IMR-90 (cell line): ENCODE measurements at regions not wholly inside any gene's neighbourhood (a gene's known extent, or its start where the extent isn't known, plus 50 kb on each side); places are given as distances from the start of the nearest gene placed in this dataset.

ENCODE experiments used
- ATAC-seq: fragments of 200-7000 bp; cut with Tn5 transposase; 2 replicates; pipeline ENCODE4 v1.9.1; 2020; ENCODE audit warnings: low read depth, mild to moderate bottlenecking, moderate library complexity
- BruUV-seq: library from RNA; stranded (reverse); fragments of 400-500 nt; replicated peaks from 2 replicates; lab custom pipeline; 2021; lab: Mats Ljungman, UMichigan
- CTCF ChIA-PET: fragments of 300-600 bp; formaldehyde crosslinking; extraction: SDS; loops from one replicate; lab custom pipeline; 2021; ENCODE audit warnings: antibody characterized with exemption; lab: Yijun Ruan, JAX
- POLR2A ChIA-PET: fragments of 300-600 bp; sonication (Branson Sonifier 250); formaldehyde crosslinking; loops from one replicate; lab custom pipeline; 2022; ENCODE audit warnings: antibody characterized with exemption; ENCODE audit not compliant: unreplicated experiment; lab: Charles Lee
- DNase-seq: peaks from one replicate; pipeline ENCODE4 v3.0.0; 2013
- H2AFZ ChIP-seq: replicated peaks from 2 replicates; pipeline ENCODE3; 2013; ENCODE audit warnings: low read length, mild to moderate bottlenecking; ENCODE audit not compliant: poor library complexity
- H2AK5ac ChIP-seq: 2 replicates; pipeline ENCODE4 v1.6.1; 2013; ENCODE audit warnings: low read depth, low read length, inconsistent platforms
- H2AK9ac ChIP-seq: replicated peaks from 2 replicates; pipeline ENCODE3; 2013; ENCODE audit warnings: mild to moderate bottlenecking, low read depth, low read length, moderate library complexity; ENCODE audit not compliant: poor library complexity
- H2BK120ac ChIP-seq: 2 replicates; pipeline ENCODE4 v1.6.1; 2013; ENCODE audit warnings: low read depth, low read length, inconsistent platforms
- H2BK15ac ChIP-seq: 3 replicates; pipeline ENCODE4 v1.6.1; 2013; ENCODE audit warnings: low read depth, low read length, inconsistent platforms
- H2BK20ac ChIP-seq: 2 replicates; pipeline ENCODE4 v1.6.1; 2013; ENCODE audit warnings: low read depth, mild to moderate bottlenecking, inconsistent platforms, low read length, moderate library complexity
- H2BK5ac ChIP-seq: 2 replicates; pipeline ENCODE4 v1.6.1; 2013; ENCODE audit warnings: mild to moderate bottlenecking, low read depth, low read length, inconsistent platforms; ENCODE audit not compliant: poor library complexity, severe bottlenecking
- H3K14ac ChIP-seq: replicated peaks from 2 replicates; pipeline ENCODE4 v1.6.1; 2013; ENCODE audit warnings: low read depth, low read length, inconsistent platforms
- H3K18ac ChIP-seq: 2 replicates; pipeline ENCODE4 v1.6.1; 2013; ENCODE audit warnings: low read depth, low read length, control low read depth
- H3K23ac ChIP-seq: 2 replicates; pipeline ENCODE4 v1.6.1; 2013; ENCODE audit warnings: low read depth, low read length, inconsistent platforms
- H3K27ac ChIP-seq: 2 replicates; pipeline ENCODE4 v1.5.1; 2013; ENCODE audit warnings: mild to moderate bottlenecking, control low read depth, low read length; ENCODE audit not compliant: insufficient read depth
- H3K27me3 ChIP-seq: 2 replicates; pipeline ENCODE4 v1.6.1; 2013; ENCODE audit warnings: low read length; ENCODE audit not compliant: control insufficient read depth, insufficient read depth
- H3K36me3 ChIP-seq: 2 replicates; pipeline ENCODE4 v1.6.1; 2013; ENCODE audit warnings: low read length, mixed read lengths; ENCODE audit not compliant: control insufficient read depth, insufficient read depth
- H3K4ac ChIP-seq: 2 replicates; pipeline ENCODE4 v1.6.1; 2013; ENCODE audit warnings: low read depth, low read length, inconsistent platforms
- H3K4me1 ChIP-seq: 2 replicates; pipeline ENCODE4 v1.6.1; 2013; ENCODE audit warnings: low read length, mixed read lengths; ENCODE audit not compliant: control insufficient read depth, insufficient read depth
- H3K4me2 ChIP-seq: 2 replicates; pipeline ENCODE4 v1.6.1; 2013; ENCODE audit warnings: low read depth, mild to moderate bottlenecking, control low read depth, low read length, moderate library complexity
- H3K4me3 ChIP-seq: 2 replicates; pipeline ENCODE4 v1.5.1; 2013; ENCODE audit warnings: low read depth, mild to moderate bottlenecking, control low read depth, low read length, moderate library complexity; ENCODE audit not compliant: insufficient read depth
- H3K56ac ChIP-seq: 2 replicates; pipeline ENCODE4 v1.6.1; 2013; ENCODE audit warnings: low read length, inconsistent platforms; ENCODE audit not compliant: insufficient read depth; ENCODE audit errors: extremely low read depth
- H3K79me1 ChIP-seq, 2 experiments: 2 replicates each; pipeline ENCODE4 v1.6.1; 2013; ENCODE audit warnings: low read length in 2 of 2, inconsistent platforms in 1 of 2, low read depth in 1 of 2
- H3K9ac ChIP-seq: 2 replicates; pipeline ENCODE4 v1.6.1; 2013; ENCODE audit warnings: low read depth, low read length, control low read depth
- H3K9me1 ChIP-seq: 2 replicates; pipeline ENCODE4 v1.6.1; 2013; ENCODE audit warnings: low read length, inconsistent platforms; ENCODE audit not compliant: insufficient read depth
- H3K9me3 ChIP-seq: 2 replicates; pipeline ENCODE4 v1.6.1; 2013; ENCODE audit warnings: low read length; ENCODE audit not compliant: control insufficient read depth, insufficient read depth
- H4K20me1 ChIP-seq: 2 replicates; pipeline ENCODE4 v1.6.1; 2013; ENCODE audit warnings: low read length, inconsistent platforms; ENCODE audit not compliant: insufficient read depth
- H4K5ac ChIP-seq: 2 replicates; pipeline ENCODE4 v1.6.1; 2013; ENCODE audit warnings: mild to moderate bottlenecking, low read depth, low read length, control low read depth
- H4K8ac ChIP-seq, 2 experiments: 2 replicates each; pipeline ENCODE4 v1.6.1; 2013; ENCODE audit warnings: low read depth in 2 of 2, low read length in 2 of 2, control low read depth in 1 of 2, inconsistent platforms in 1 of 2
- H4K91ac ChIP-seq: 2 replicates; pipeline ENCODE4 v1.6.1; 2013; ENCODE audit warnings: low read depth, low read length, inconsistent platforms; ENCODE audit not compliant: insufficient read depth
- BHLHE40 ChIP-seq: fragments of 150-350 bp; IDR thresholded peaks from 2 replicates; pipeline ENCODE4 v1.6.1; 2016; ENCODE audit warnings: mild to moderate bottlenecking, low read depth, low read length
- CEBPB ChIP-seq: IDR thresholded peaks from 2 replicates; pipeline ENCODE4 v1.6.1; 2012; ENCODE audit warnings: low read depth, low read length, improper control_type of control experiment
- CHD1 ChIP-seq: IDR thresholded peaks from 2 replicates; pipeline ENCODE4 v1.6.1; 2012; ENCODE audit warnings: low read depth, low read length, improper control_type of control experiment
- CTCF ChIP-seq: conservative IDR thresholded peaks from 2 replicates; pipeline ENCODE4 v1.5.1; 2012; ENCODE audit warnings: mild to moderate bottlenecking, low read depth, low read length, improper control_type of control experiment
- ELK1 ChIP-seq: fragments of 150-350 bp; IDR thresholded peaks from 2 replicates; pipeline ENCODE4 v1.6.1; 2016; ENCODE audit warnings: low read depth, mild to moderate bottlenecking, low read length, moderate library complexity, borderline replicate concordance
- FOS ChIP-seq: fragments of 150-350 bp; IDR thresholded peaks from 2 replicates; pipeline ENCODE4 v1.6.1; 2016; ENCODE audit warnings: low read depth, low read length
- MAFK ChIP-seq: IDR thresholded peaks from 2 replicates; pipeline ENCODE4 v1.6.1; 2012; ENCODE audit warnings: low read depth, low read length, improper control_type of control experiment
- MAZ ChIP-seq: IDR thresholded peaks from 2 replicates; pipeline ENCODE4 v1.6.1; 2012; ENCODE audit warnings: low read depth, mild to moderate bottlenecking, low read length, improper control_type of control experiment, moderate library complexity, borderline replicate concordance
- MXI1 ChIP-seq: IDR thresholded peaks from 2 replicates; pipeline ENCODE4 v1.6.1; 2012; ENCODE audit warnings: low read depth, mild to moderate bottlenecking, low read length, moderate library complexity, borderline replicate concordance
- NFE2L2 ChIP-seq: fragments of 150-350 bp; IDR thresholded peaks from 2 replicates; pipeline ENCODE4 v1.6.1; 2016; ENCODE audit warnings: low read depth, mild to moderate bottlenecking, low read length
- POLR2A ChIP-seq: IDR thresholded peaks from 2 replicates; pipeline ENCODE4 v1.6.1; 2012; ENCODE audit warnings: mild to moderate bottlenecking, low read depth, low read length
- RCOR1 ChIP-seq: IDR thresholded peaks from 2 replicates; pipeline ENCODE4 v1.6.1; 2012; ENCODE audit warnings: mild to moderate bottlenecking, low read length, improper control_type of control experiment; ENCODE audit not compliant: insufficient replicate concordance
- SMC3 ChIP-seq: fragments of 150-350 bp; IDR thresholded peaks from 2 replicates; pipeline ENCODE4 v1.6.1; 2016; ENCODE audit warnings: low read depth, mild to moderate bottlenecking, antibody characterized with exemption, low read length, moderate library complexity
- USF2 ChIP-seq: fragments of 150-350 bp; IDR thresholded peaks from 2 replicates; pipeline ENCODE4 v1.6.1; 2017; ENCODE audit warnings: mild to moderate bottlenecking, antibody characterized with exemption, low read length, low read depth
- WGBS, 2 experiments: methylation state at CpG; one replicate each; pipeline versions ENCODE4 v1.1.5 to v1.1.7; 2013; ENCODE audit warnings: missing lambda C conversion rate in 2 of 2; ENCODE audit not compliant: insufficient read length in 1 of 2; ENCODE audit errors: extremely low coverage in 2 of 2; 5-methylcytosine and 5-hydroxymethylcytosine counted together
- dilution Hi-C: fragments of 300-500 bp; cut with HindIII; formaldehyde crosslinking; loops from one replicate; pipeline ENCODE4 v1.14.3; 2018; ENCODE audit warnings: low sequenced_read_pairs; ENCODE audit not compliant: unreplicated experiment
- in situ Hi-C: fragments of 300-500 bp; cut with MboI; formaldehyde crosslinking; loops from 3 replicates; pipeline ENCODE4 v1.14.3; 2019; ENCODE audit warnings: low sequenced_read_pairs, inconsistent platforms, mixed read lengths
- intact Hi-C: fragments of 100-400 bp; cut with micrococcal nuclease; formaldehyde crosslinking; loops from 2 replicates; pipeline ENCODE4 v1.10.0; 2022

DNA sequence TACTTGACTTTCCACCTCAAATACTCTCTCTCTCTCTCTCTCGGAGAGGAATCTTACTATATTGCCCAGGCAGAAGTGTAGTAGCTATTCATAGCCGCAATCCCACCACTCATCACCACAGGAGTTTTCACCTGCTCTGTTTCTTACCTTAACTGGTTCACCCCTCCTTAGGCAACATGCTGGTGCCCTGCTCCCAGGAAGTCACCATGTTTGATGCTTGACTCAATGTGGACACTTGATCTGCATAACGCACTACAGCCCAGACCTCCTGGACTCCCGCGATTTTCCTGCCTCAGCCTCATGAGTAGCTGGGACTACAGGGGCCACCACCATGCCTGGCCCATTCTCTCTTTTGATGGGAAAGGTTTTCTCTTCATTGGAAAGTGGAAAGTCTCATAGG, 271.8 kb downstream of the FBXW7 start:
- H3K4me3 ChIP-seq = no peak overlapping the region
- in situ Hi-C loops = no loop called here
- H2AK9ac ChIP-seq = no peak overlapping the region
- no peak overlapping the region for H3K14ac ChIP-seq
- no peaks in the 10 kb centered on the region for H3K36me3 ChIP-seq
- H3K4ac ChIP-seq = no peak overlapping the region
- WGBS, 2 experiments = 100% methylated on average over 1 of the region's 5 CpGs; no CpG with 5 or more reads in 1 of the 2 experiments
- no peaks in the 10 kb centered on the region for H3K79me1 ChIP-seq
- peak overlapping the region; percentile 10; the same call in 1 of the 3 replicates for H2BK15ac ChIP-seq
- H3K9me3 ChIP-seq = no peaks in the 10 kb centered on the region
- no peak overlapping the region for H3K23ac ChIP-seq
- H2BK20ac ChIP-seq = peak overlapping the region; percentile 67
- no peak overlapping the region for H4K8ac ChIP-seq
- dilution Hi-C loops = no loop called here
- ChIA-PET CTCF (interaction anchor here (0.6 kb wide), 1 partner anchor 481 kb away, joined by 3 read pairs; no protein-coding TSS in a partner anchor), POLR2A (no interaction called here)
- no peak overlapping the region for H3K56ac ChIP-seq
- no peak overlapping the region for H4K91ac ChIP-seq
- H3K9me1 ChIP-seq = peaks cover 2% of the 10 kb centered on the region; the same call in 1 of the 2 replicates
- H3K18ac ChIP-seq = no peak overlapping the region
- no peak overlapping the region for H3K9ac ChIP-seq
- H4K20me1 ChIP-seq = no peaks in the 10 kb centered on the region
- H2BK5ac ChIP-seq = no peak overlapping the region
- intact Hi-C loops = no loop called here
- peaks cover 2% of the 10 kb centered on the region; the same call in 1 of the 2 replicates for H3K27me3 ChIP-seq
- H3K4me2 ChIP-seq = no peak overlapping the region
- DNase-seq (no peak), ATAC-seq (no peak)
- H2AK5ac ChIP-seq = no peak overlapping the region
- TF ChIP-seq RCOR1 (no peak), POLR2A (no peak), ELK1 (no peak), USF2 (no peak), FOS (no peak), CHD1 (no peak), CTCF (no peak), CEBPB (no peak), MXI1 (no peak), NFE2L2 (no peak), MAFK (no peak), MAZ (no peak), SMC3 (no peak), BHLHE40 (no peak)
- no TSS peak for BruUV-seq
- no peak overlapping the region for H2AFZ ChIP-seq
- no peak overlapping the region for H4K5ac ChIP-seq
- 0 out of 2 replicates have a peak overlapping the region, but pooled peaks have one; percentile 28 for H2BK120ac ChIP-seq
- no peak overlapping the region for H3K27ac ChIP-seq
- peaks cover 5% of the 10 kb centered on the region; the same call in 1 of the 2 replicates for H3K4me1 ChIP-seq
